GM23338 (cell line): ENCODE measurements at regions not wholly inside any gene's neighbourhood (a gene's known extent, or its start where the extent isn't known, plus 50 kb on each side); places are given as distances from the start of the nearest gene placed in this dataset.

Experiments
- CTCF ChIP-seq, 2 experiments: fragments of 200-600 bp in 1 of 2; sonication (generic) in 1 of 2; conservative IDR thresholded peaks; 2 replicates each; pipeline versions ENCODE4 v1.5.1 to v1.6.1; 2016 to 2017; ENCODE audit warnings: antibody characterized with exemption in 2 of 2, low read depth in 2 of 2, mild to moderate bottlenecking in 2 of 2, moderate library complexity in 1 of 2
- ETS1 ChIP-seq: IDR thresholded peaks from 2 replicates; pipeline ENCODE4 v1.6.1; 2016; ENCODE audit warnings: antibody characterized with exemption
- REST ChIP-seq: IDR thresholded peaks from one replicate; pipeline ENCODE4 v1.6.1; 2018; ENCODE audit warnings: antibody characterized with exemption; ENCODE audit not compliant: unreplicated experiment
- STAT1 ChIP-seq: IDR thresholded peaks from one replicate; pipeline ENCODE4 v1.6.1; 2016; ENCODE audit warnings: antibody characterized with exemption; ENCODE audit not compliant: unreplicated experiment
- ZNF462 ChIP-seq: fragments of 250-450 bp; sonication (Bioruptor Pico); IDR thresholded peaks from 2 replicates; pipeline ENCODE4 v1.5.0; 2020; ENCODE audit warnings: mild to moderate bottlenecking, moderate library complexity

GRCh38 chr6:11918739-11919605 lies 93.1 kb upstream of the HIVEP1 start (continued):
- TF ChIP-seq ZNF462 (CRISPR knock-in tag): no peak
- TF ChIP-seq REST: no peak
- no peak for TF ChIP-seq STAT1
- TF ChIP-seq ETS1: no peak
- no peak for TF ChIP-seq CTCF (conservative IDR thresholded peaks at IDR 0.05; ENCODE audit: low read depth in 2 of 2)
